Activated CD4-positive, alpha-beta T cell treated with anti-CD3 and anti-CD28 coated beads, Interleukin-2, Interleukin-4, amounts not matched to agents 100 ng/mL and 50 ng/mL, durations not matched to agents 16 hours and 8 hours (primary cell): ENCODE measurements at regions not wholly inside any gene's neighbourhood (a gene's known extent, or its start where the extent isn't known, plus 50 kb on each side); places are given as distances from the start of the nearest gene placed in this dataset.
"Not testable (repeated sequence)": the region's sequence is repeated elsewhere in the genome, so short reads cannot be mapped to it uniquely, and the experiment has no call there.

ENCODE experiments used
- DNase-seq: peaks from one replicate; pipeline ENCODE4 v3.0.0-alpha.2; 2020; ENCODE audit warnings: low spot score

GRCh38 chr2:18311420-18312195, 248.8 kb downstream of the RDH14 start:
- no peak for DNase-seq

GRCh38 chr2:18309627-18310026, 250.8 kb downstream of the RDH14 start:
- no peak for DNase-seq

- DNase-seq, result no peak
Measured at GRCh38 chr2:18309188-18309587, 251.3 kb downstream of the RDH14 start.

- no peak for DNase-seq
Measured at GRCh38 chr2:18304849-18305248, 255.6 kb downstream of the RDH14 start.

GRCh38 chr2:18301421-18302139, 258.9 kb downstream of the RDH14 start:
- no peak for DNase-seq

- DNase-seq, result no peak
Measured at GRCh38 chr2:18299423-18300212, 260.8 kb downstream of the RDH14 start.

- DNase-seq, result no peak
Measured at GRCh38 chr2:18297534-18298058, 262.9 kb downstream of the RDH14 start.

GRCh38 chr2:18290386-18290785, 270.1 kb downstream of the RDH14 start:
- DNase-seq, result no peak

GRCh38 chr2:18286897-18287296, 273.6 kb downstream of the RDH14 start:
- DNase-seq, result no peak

- DNase-seq, result no peak
Measured at GRCh38 chr2:18284331-18284730, 276.1 kb downstream of the RDH14 start.

- DNase-seq, result no peak
Measured at GRCh38 chr2:18282026-18282425, 278.4 kb downstream of the RDH14 start.

GRCh38 chr2:18276583-18277075, 283.8 kb downstream of the RDH14 start:
- no peak for DNase-seq

GRCh38 chr2:18273205-18273604, 287.2 kb downstream of the RDH14 start:
- DNase-seq, result no peak

- DNase-seq, result no peak
Measured at GRCh38 chr2:18272148-18272494, 288.3 kb downstream of the RDH14 start.

- DNase-seq, result no peak
Measured at GRCh38 chr2:18271370-18272147, 288.9 kb downstream of the RDH14 start.

GRCh38 chr2:18268400-18268799, 292.1 kb downstream of the RDH14 start:
- DNase-seq, result no peak

GRCh38 chr2:18267501-18267900, 293.0 kb downstream of the RDH14 start:
- no peak for DNase-seq

GRCh38 chr2:18266699-18267098, 293.8 kb downstream of the RDH14 start:
- DNase-seq, result not testable (repeated sequence)

GRCh38 chr2:18265614-18266586, 294.6 kb downstream of the RDH14 start:
- no peak for DNase-seq

- DNase-seq, result no peak
Measured at GRCh38 chr2:18262601-18263000, 297.9 kb downstream of the RDH14 start.
